ENCODE measurements at regions not wholly inside any gene's neighbourhood (a gene's known extent, or its start where the extent isn't known, plus 50 kb on each side); places are given as distances from the start of the nearest gene placed in this dataset.

DNA sequence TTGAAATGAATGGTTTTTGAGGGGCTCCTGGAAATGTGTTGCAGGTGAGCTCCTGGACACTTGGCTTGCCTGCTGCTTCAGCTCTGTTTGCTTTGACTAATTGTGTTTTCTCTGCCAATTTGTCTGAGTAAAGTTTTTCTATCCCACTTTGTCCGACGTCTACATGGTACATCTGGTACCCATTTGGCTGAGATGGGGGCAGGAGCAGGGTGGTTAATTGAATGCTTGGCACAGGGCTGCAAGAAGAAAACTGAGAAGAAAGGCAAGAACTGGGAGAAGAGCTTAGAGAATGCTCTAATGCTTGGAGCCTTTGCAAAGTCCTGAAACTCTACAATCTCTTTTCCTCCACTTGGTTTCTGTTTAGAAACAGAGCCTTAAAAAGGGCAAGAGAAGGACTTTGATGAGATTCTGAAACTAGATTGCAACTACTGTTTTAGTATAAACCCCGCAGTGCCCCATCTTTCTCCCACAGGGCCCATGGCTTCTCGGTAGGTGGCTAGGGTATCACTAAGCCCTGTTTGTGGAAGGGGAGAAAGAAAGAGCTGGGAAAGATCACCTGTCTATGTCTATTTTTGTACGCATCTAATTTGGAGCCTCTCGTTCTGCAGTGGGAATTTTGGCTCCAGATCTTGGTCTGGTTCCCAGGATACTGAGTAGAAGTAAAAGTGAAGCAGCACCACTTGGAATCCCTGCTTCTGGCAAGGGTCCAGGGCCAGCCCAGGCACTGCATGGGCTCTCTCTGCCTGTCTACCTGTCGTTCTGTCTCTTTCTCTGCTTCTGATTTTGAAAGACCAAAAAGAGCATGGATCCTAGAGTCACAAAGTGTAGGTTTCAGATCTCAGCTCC, 214.4 kb downstream of the SEMA6A start (continued):
- TF ChIP-seq RBFOX2 (IDR thresholded peaks at IDR 0.05; ENCODE audit: low read depth, low read length), result no peak
- TF ChIP-seq, protein P1, sequence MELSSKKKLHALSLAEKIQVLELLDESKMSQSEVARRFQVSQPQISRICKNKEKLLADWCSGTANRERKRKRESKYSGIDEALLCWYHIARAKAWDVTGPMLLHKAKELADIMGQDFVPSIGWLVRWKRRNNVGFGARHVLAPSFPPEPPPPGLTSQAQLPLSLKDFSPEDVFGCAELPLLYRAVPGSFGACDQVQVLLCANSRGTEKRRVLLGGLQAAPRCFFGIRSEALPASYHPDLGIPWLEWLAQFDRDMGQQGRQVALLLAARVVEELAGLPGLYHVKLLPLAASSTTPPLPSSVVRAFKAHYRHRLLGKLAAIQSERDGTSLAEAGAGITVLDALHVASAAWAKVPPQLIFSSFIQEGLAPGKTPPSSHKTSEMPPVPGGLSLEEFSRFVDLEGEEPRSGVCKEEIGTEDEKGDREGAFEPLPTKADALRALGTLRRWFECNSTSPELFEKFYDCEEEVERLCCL (CRISPR knock-in tag; IDR thresholded peaks at IDR 0.05; ENCODE audit: borderline replicate concordance), result no peak
- TF ChIP-seq, protein P2, sequence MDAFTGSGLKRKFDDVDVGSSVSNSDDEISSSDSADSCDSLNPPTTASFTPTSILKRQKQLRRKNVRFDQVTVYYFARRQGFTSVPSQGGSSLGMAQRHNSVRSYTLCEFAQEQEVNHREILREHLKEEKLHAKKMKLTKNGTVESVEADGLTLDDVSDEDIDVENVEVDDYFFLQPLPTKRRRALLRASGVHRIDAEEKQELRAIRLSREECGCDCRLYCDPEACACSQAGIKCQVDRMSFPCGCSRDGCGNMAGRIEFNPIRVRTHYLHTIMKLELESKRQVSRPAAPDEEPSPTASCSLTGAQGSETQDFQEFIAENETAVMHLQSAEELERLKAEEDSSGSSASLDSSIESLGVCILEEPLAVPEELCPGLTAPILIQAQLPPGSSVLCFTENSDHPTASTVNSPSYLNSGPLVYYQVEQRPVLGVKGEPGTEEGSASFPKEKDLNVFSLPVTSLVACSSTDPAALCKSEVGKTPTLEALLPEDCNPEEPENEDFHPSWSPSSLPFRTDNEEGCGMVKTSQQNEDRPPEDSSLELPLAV (CRISPR knock-in tag; conservative IDR thresholded peaks at IDR 0.05; ENCODE audit: low read depth), result no peak
- no peak for TF ChIP-seq TOPORS (CRISPR knock-in tag; IDR thresholded peaks at IDR 0.05)
- TF ChIP-seq ZNF10 (CRISPR knock-in tag; IDR thresholded peaks at IDR 0.05; ENCODE audit: borderline replicate concordance, low read depth), result no peak

DNA sequence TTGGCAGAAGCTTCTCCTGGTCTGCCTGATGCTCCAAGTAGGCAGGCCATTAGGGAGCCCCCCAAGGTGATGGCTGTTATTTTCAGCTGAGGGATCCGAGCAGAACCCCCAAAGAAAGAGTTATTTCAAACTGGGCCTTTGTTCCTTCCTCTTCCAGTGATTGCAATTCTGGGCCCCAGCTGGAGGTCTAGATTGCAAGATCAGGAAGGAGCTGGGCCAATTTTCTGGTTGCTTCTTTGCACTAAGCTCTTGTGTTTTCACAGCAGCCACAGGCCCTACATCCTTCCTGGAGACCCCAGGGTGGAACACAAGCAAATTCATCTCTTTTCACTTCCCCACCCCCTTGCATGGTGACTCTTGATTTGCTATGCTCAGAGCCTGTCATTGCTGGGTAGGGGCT, 215.0 kb downstream of the SEMA6A start:
- H3K4me3 ChIP-seq (replicated peaks in 1 of 3; ENCODE audit: insufficient read depth in 1 of 3, low read depth in 2 of 3, low read length in 3 of 3), result no peak overlapping the region
- ATAC-seq (no peak), DNase-seq (ENCODE audit: low spot score) (no peak), FAIRE-seq (no peak)
- no CpG with 5 or more reads among the region's 1 CpG for WGBS (ENCODE audit: low lambda C conversion rate)
- CTCF ChIA-PET (ENCODE audit: low intra/inter-chr PET ratio, low total read pairs), result no interaction called here
- no TSS peak for BruUV-seq (replicated peaks)
- TF ChIP-seq ZNF225 (CRISPR knock-in tag; IDR thresholded peaks at IDR 0.05), result no peak
- TF ChIP-seq ZNF569 (CRISPR knock-in tag; IDR thresholded peaks at IDR 0.05; ENCODE audit: borderline replicate concordance), result no peak
- TF ChIP-seq, protein P3, sequence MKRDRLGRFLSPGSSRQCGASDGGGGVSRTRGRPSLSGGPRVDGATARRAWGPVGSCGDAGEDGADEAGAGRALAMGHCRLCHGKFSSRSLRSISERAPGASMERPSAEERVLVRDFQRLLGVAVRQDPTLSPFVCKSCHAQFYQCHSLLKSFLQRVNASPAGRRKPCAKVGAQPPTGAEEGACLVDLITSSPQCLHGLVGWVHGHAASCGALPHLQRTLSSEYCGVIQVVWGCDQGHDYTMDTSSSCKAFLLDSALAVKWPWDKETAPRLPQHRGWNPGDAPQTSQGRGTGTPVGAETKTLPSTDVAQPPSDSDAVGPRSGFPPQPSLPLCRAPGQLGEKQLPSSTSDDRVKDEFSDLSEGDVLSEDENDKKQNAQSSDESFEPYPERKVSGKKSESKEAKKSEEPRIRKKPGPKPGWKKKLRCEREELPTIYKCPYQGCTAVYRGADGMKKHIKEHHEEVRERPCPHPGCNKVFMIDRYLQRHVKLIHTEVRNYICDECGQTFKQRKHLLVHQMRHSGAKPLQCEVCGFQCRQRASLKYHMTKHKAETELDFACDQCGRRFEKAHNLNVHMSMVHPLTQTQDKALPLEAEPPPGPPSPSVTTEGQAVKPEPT (CRISPR knock-in tag; IDR thresholded peaks at IDR 0.05; ENCODE audit: low read depth), result no peak
- TF ChIP-seq ZNF83 (CRISPR knock-in tag; IDR thresholded peaks at IDR 0.05; ENCODE audit: borderline replicate concordance), result no peak
- TF ChIP-seq XRCC5 (optimal IDR thresholded peaks at IDR 0.05; ENCODE audit: low read length), result no peak
- no peaks in the 10 kb centered on the region for H3K79me2 ChIP-seq (ENCODE audit: insufficient read depth, low read length)
- in situ Hi-C loops (cut with HindIII; ENCODE audit: extremely low pct_ligation_motif_present, low pct_unique_long_range_greater_than_20kb), result no loop called here
- no peak overlapping the region for H3K27ac ChIP-seq (ENCODE audit: extremely low read length, insufficient read depth, low read length)
- H3K9ac ChIP-seq (ENCODE audit: insufficient read depth, low read depth, low read length), result no peak overlapping the region
- intact Hi-C loops (cut with micrococcal nuclease; ENCODE audit: unreplicated experiment), result no loop called here
- H3K4me2 ChIP-seq (ENCODE audit: low read depth, low read length), result no peak overlapping the region
- no peaks in the 10 kb centered on the region for H3K4me1 ChIP-seq (ENCODE audit: insufficient read depth, low read length)
- POLR2A ChIA-PET, result no interaction called here
- no peaks in the 10 kb centered on the region for H3K27me3 ChIP-seq (ENCODE audit: control insufficient read depth in 1 of 2, insufficient read depth in 2 of 2, low read length in 2 of 2)
- no peak overlapping the region for H2AFZ ChIP-seq (ENCODE audit: low read length)
- H3K9me3 ChIP-seq (ENCODE audit: low read length), result no peaks in the 10 kb centered on the region
- H4K20me1 ChIP-seq (ENCODE audit: insufficient read depth, low read length), result no peaks in the 10 kb centered on the region
- H3K36me3 ChIP-seq (replicated peaks in 1 of 2; ENCODE audit: control insufficient read depth in 1 of 2, insufficient read depth in 2 of 2, low read length in 2 of 2), result no peaks in the 10 kb centered on the region
